ENCODE measurements at regions not wholly inside any gene's neighbourhood (a gene's known extent, or its start where the extent isn't known, plus 50 kb on each side); places are given as distances from the start of the nearest gene placed in this dataset.

DNA sequence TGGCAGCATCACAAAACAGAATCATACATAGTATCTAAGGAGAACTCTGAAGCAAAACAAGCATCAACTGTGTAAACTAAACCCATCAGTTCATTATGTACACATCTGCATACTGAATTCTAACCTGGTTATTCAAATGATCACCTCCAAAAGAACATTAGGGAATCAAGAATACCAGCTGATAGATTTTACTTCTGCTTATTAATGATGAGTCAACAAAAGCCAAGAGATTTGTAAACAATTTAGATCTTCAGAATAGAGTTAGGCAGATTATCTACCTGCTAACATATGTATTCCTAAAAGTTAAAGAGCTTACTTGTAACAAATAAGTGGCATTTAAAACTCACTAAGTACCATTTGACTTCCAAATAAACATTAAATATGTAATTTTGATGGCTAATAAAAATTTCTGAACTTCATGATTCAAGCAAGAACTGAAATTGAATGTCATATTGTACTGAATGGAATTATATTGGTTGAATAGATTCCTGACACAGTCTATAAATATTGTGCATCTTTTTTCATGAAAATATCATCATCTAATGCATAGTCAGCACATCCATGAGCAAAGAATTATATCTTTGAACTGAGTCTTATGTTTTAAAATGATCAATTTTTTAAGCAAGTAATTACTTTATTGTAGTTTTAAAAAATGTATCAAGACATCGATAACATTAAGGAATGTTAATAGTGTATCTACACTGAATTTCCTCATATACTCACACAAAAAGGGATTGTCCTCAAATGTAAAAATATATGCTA is 470.5 kb downstream of the GRXCR1 start:
- Mint-ChIP-seq H3K4me3 (ENCODE audit: low read depth) (no peak overlapping the region), H3K9me3 (peaks cover 8% of the 10 kb centered on the region), H3K4me1 (ENCODE audit: low read depth) (no peaks in the 10 kb centered on the region), H3K36me3 (ENCODE audit: low read depth) (no peaks in the 10 kb centered on the region), H3K27me3 (ENCODE audit: low read depth) (no peaks in the 10 kb centered on the region), H3K27ac (no peak overlapping the region)
- intact Hi-C loops (cut with micrococcal nuclease) = no loop called here
- no peak for DNase-seq (ENCODE audit: low spot score)

DNA sequence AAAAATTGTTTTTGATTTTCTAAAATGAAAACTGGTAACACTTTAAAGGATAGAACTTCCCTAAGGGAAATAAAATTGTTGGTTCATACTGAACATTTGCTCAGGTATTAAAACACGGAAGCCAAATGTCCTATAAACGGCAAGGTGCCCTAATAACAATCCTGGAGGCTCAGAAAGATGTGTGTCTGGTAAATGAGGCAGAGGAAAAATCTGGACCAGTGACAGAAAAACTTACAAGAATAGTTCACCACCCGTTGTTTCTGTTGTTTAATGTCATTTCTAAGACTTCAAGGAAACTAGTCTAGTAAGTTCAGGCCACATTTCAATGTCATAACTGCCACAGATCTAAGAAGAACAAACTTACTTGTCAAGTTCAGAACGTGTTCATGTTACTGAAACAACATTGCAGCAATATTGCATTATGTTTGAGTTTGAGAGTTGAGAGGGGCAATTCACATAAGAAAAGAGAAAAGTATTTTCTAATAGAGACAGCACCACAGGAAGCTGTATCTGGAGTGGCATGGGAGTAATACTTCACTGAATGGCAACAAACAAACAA is 476.6 kb downstream of the GRXCR1 start:
- Mint-ChIP-seq H3K27ac (no peak overlapping the region), H3K27me3 (ENCODE audit: low read depth) (no peaks in the 10 kb centered on the region), H3K9me3 (peaks cover 12% of the 10 kb centered on the region), H3K4me1 (ENCODE audit: low read depth) (no peaks in the 10 kb centered on the region), H3K36me3 (ENCODE audit: low read depth) (no peaks in the 10 kb centered on the region), H3K4me3 (ENCODE audit: low read depth) (no peak overlapping the region)
- intact Hi-C loops (cut with micrococcal nuclease) = no loop called here
- no peak for DNase-seq (ENCODE audit: low spot score)

GRCh38 chr4:43373201-43373600 is 480.7 kb downstream of the GRXCR1 start:
- no peak for DNase-seq (ENCODE audit: low spot score)
- Mint-ChIP-seq H3K4me1 (ENCODE audit: low read depth) (no peaks in the 10 kb centered on the region), H3K27ac (no peak overlapping the region), H3K36me3 (ENCODE audit: low read depth) (no peaks in the 10 kb centered on the region), H3K9me3 (peaks cover 14% of the 10 kb centered on the region), H3K27me3 (ENCODE audit: low read depth) (no peaks in the 10 kb centered on the region), H3K4me3 (ENCODE audit: low read depth) (no peak overlapping the region)
- intact Hi-C loops (cut with micrococcal nuclease) = no loop called here

DNA sequence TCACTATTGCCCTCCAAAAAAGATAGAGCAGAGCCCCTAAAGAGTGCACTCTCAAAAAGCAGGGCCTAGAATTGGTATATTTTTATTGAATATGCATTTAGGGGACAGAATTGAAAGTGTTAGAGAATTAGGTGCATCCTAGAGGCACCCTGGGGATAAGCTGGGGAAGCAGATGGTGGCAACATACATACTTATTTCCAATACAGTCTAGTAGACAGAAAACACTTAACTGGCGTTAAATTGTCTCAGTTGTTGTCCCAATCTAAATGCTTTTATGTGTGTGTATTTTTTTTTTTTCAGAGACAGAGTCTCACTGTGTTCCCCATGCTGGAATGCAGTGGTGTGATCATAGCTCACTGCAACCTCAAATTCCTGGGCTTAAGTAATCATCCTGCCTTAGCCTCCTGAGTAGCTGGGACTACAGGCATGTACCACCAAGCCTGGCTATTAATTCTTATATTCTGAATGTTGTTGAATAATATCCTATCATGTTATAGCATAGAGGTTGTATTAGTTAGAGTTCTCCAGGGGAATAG is 481.8 kb downstream of the GRXCR1 start:
- H3K9me3 Mint-ChIP-seq = peaks cover 14% of the 10 kb centered on the region
- no peak overlapping the region for H3K27ac Mint-ChIP-seq
- no peaks in the 10 kb centered on the region for H3K4me1 Mint-ChIP-seq (ENCODE audit: low read depth)
- intact Hi-C loops (cut with micrococcal nuclease) = no loop called here
- H3K4me3 Mint-ChIP-seq (ENCODE audit: low read depth) = no peak overlapping the region
- H3K27me3 Mint-ChIP-seq (ENCODE audit: low read depth) = no peaks in the 10 kb centered on the region
- DNase-seq (ENCODE audit: low spot score) = no peak
- no peaks in the 10 kb centered on the region for H3K36me3 Mint-ChIP-seq (ENCODE audit: low read depth)

DNA sequence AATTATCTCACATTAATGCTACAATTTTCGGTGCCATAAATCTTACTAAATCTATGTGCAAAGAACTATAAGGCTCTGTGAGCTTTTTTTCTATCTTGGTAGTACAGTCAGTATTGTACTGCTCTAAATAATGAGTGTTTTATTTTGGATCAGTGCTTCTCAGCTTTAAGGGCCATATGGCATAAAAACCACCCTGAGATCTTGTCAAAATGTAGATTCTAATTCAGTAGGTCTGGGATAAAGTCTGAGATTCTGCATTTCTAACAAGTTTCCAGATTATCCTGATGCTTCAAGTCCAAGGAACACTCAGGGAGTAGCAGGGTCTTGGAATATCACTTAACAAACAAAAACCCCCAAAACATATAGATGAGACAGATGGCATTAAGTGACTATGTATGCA is 486.5 kb downstream of the GRXCR1 start:
- no peak overlapping the region for H3K27ac Mint-ChIP-seq
- intact Hi-C loops (cut with micrococcal nuclease) = no loop called here

GRCh38 chr4:43380093-43380492 is 487.6 kb downstream of the GRXCR1 start:
- no peak for DNase-seq (ENCODE audit: low spot score)
- H3K36me3 Mint-ChIP-seq (ENCODE audit: low read depth) = no peaks in the 10 kb centered on the region
- no peak overlapping the region for H3K27ac Mint-ChIP-seq
- no peak overlapping the region for H3K4me3 Mint-ChIP-seq (ENCODE audit: low read depth)
- H3K27me3 Mint-ChIP-seq (ENCODE audit: low read depth) = no peaks in the 10 kb centered on the region
- H3K4me1 Mint-ChIP-seq (ENCODE audit: low read depth) = no peaks in the 10 kb centered on the region
- H3K9me3 Mint-ChIP-seq = peaks cover 11% of the 10 kb centered on the region
- intact Hi-C loops (cut with micrococcal nuclease) = no loop called here

More for the DNA sequence above, 486.5 kb downstream of the GRXCR1 start:
- Mint-ChIP-seq H3K4me3 (ENCODE audit: low read depth) (no peak overlapping the region), H3K9me3 (peaks cover 19% of the 10 kb centered on the region), H3K36me3 (ENCODE audit: low read depth) (no peaks in the 10 kb centered on the region), H3K4me1 (ENCODE audit: low read depth) (no peaks in the 10 kb centered on the region), H3K27me3 (ENCODE audit: low read depth) (no peaks in the 10 kb centered on the region)
- no peak for DNase-seq (ENCODE audit: low spot score)

GRCh38 chr4:43391069-43391468 is 498.6 kb downstream of the GRXCR1 start:
- Mint-ChIP-seq H3K9me3 (peaks cover 8% of the 10 kb centered on the region), H3K27me3 (ENCODE audit: low read depth) (no peaks in the 10 kb centered on the region), H3K4me3 (ENCODE audit: low read depth) (no peak overlapping the region), H3K4me1 (ENCODE audit: low read depth) (no peaks in the 10 kb centered on the region), H3K27ac (no peak overlapping the region), H3K36me3 (ENCODE audit: low read depth) (no peaks in the 10 kb centered on the region)
- DNase-seq (ENCODE audit: low spot score) = no peak
- intact Hi-C loops (cut with micrococcal nuclease) = no loop called here

- Mint-ChIP-seq H3K36me3 (ENCODE audit: low read depth) (no peaks in the 10 kb centered on the region), H3K4me1 (ENCODE audit: low read depth) (no peaks in the 10 kb centered on the region), H3K4me3 (ENCODE audit: low read depth) (no peak overlapping the region), H3K27me3 (ENCODE audit: low read depth) (no peaks in the 10 kb centered on the region), H3K9me3 (peaks cover 26% of the 10 kb centered on the region), H3K27ac (no peak overlapping the region)
- DNase-seq (ENCODE audit: low spot score) = no peak
- intact Hi-C loops (cut with micrococcal nuclease) = no loop called here
Measured at GRCh38 chr4:43394976-43395375, 502.5 kb downstream of the GRXCR1 start.

GRCh38 chr4:43399726-43400125 is 507.2 kb downstream of the GRXCR1 start:
- Mint-ChIP-seq H3K9me3 (peaks cover 39% of the 10 kb centered on the region), H3K36me3 (ENCODE audit: low read depth) (no peaks in the 10 kb centered on the region), H3K27me3 (ENCODE audit: low read depth) (no peaks in the 10 kb centered on the region), H3K4me1 (ENCODE audit: low read depth) (no peaks in the 10 kb centered on the region), H3K4me3 (ENCODE audit: low read depth) (no peak overlapping the region), H3K27ac (no peak overlapping the region)
- intact Hi-C loops (cut with micrococcal nuclease) = no loop called here
- no peak for DNase-seq (ENCODE audit: low spot score)

DNA sequence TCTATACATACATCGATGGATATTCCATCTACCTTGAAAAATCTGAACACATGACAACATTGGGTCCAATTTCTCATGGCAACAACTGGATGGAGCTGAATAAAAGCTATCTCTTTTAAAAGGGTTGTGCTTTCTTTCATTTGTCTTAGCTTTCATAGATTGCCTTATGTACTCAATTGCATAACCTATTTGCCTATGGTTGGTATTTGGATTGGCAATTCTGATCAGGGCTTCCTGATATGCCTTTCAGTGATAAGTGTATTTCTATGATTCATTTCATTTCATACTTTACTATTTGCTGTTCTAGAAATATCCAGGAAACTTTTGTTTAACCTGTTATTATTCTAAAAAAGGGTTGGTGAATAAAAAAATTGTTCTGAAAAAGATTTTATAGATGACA is 509.9 kb downstream of the GRXCR1 start:
- intact Hi-C loops (cut with micrococcal nuclease) = no loop called here
- H3K4me1 Mint-ChIP-seq (ENCODE audit: low read depth) = no peaks in the 10 kb centered on the region
- no peak overlapping the region for H3K4me3 Mint-ChIP-seq (ENCODE audit: low read depth)
- no peaks in the 10 kb centered on the region for H3K27me3 Mint-ChIP-seq (ENCODE audit: low read depth)
- peaks cover 39% of the 10 kb centered on the region for H3K9me3 Mint-ChIP-seq
- H3K36me3 Mint-ChIP-seq (ENCODE audit: low read depth) = no peaks in the 10 kb centered on the region
- DNase-seq (ENCODE audit: low spot score) = no peak
- no peak overlapping the region for H3K27ac Mint-ChIP-seq

- Mint-ChIP-seq H3K36me3 (ENCODE audit: low read depth) (no peaks in the 10 kb centered on the region), H3K4me3 (ENCODE audit: low read depth) (no peak overlapping the region), H3K27me3 (ENCODE audit: low read depth) (no peaks in the 10 kb centered on the region), H3K9me3 (peaks cover 30% of the 10 kb centered on the region), H3K27ac (no peak overlapping the region), H3K4me1 (ENCODE audit: low read depth) (no peaks in the 10 kb centered on the region)
- intact Hi-C loops (cut with micrococcal nuclease) = no loop called here
- DNase-seq (ENCODE audit: low spot score) = no peak
Measured at GRCh38 chr4:43410636-43411035, 518.1 kb downstream of the GRXCR1 start.

- Mint-ChIP-seq H3K27me3 (ENCODE audit: low read depth) (no peaks in the 10 kb centered on the region), H3K9me3 (peaks cover 30% of the 10 kb centered on the region), H3K36me3 (ENCODE audit: low read depth) (no peaks in the 10 kb centered on the region), H3K4me1 (ENCODE audit: low read depth) (no peaks in the 10 kb centered on the region), H3K4me3 (ENCODE audit: low read depth) (no peak overlapping the region), H3K27ac (no peak overlapping the region)
- DNase-seq (ENCODE audit: low spot score) = no peak
- intact Hi-C loops (cut with micrococcal nuclease) = no loop called here
Measured at GRCh38 chr4:43411226-43411625, 518.7 kb downstream of the GRXCR1 start.

DNA sequence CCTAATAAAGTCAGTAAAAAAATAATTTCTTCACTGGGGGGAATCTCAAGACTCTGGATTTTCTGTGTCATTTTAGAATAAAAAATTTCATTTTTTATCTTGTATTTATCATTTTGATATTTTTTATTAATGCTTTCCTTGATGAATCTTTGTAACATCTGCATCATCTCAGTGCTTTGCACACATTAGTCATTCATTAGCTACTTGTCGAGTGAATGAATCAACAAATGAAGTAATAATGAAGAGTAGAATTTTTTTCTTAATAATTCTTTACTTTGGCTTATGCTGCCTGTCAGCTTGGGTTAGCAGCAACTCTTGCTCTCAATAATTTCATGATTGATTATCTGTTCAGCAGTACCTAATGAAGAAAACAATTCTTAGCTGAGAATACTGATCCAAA is 530.8 kb downstream of the GRXCR1 start:
- no peaks in the 10 kb centered on the region for H3K27me3 Mint-ChIP-seq (ENCODE audit: low read depth)
- no peaks in the 10 kb centered on the region for H3K36me3 Mint-ChIP-seq (ENCODE audit: low read depth)
- intact Hi-C loops (cut with micrococcal nuclease) = no loop called here
- H3K4me3 Mint-ChIP-seq (ENCODE audit: low read depth) = no peak overlapping the region
- peaks cover 35% of the 10 kb centered on the region for H3K9me3 Mint-ChIP-seq
- no peak overlapping the region for H3K27ac Mint-ChIP-seq
- DNase-seq (ENCODE audit: low spot score) = no peak
- no peaks in the 10 kb centered on the region for H3K4me1 Mint-ChIP-seq (ENCODE audit: low read depth)
